Loucy (cell line): ENCODE measurements at regions not wholly inside any gene's neighbourhood (a gene's known extent, or its start where the extent isn't known, plus 50 kb on each side); places are given as distances from the start of the nearest gene placed in this dataset.

Experiments
- H2AFZ ChIP-seq: fragments of 200-600 bp; sonication (generic); 2 replicates; pipeline ENCODE4 v1.6.0; 2016; ENCODE audit warnings: antibody characterized with exemption, mild to moderate bottlenecking, low read length, moderate library complexity
- H3F3A ChIP-seq: fragments of 200-600 bp; 2 replicates; pipeline ENCODE4 v1.6.0; 2016; ENCODE audit warnings: antibody characterized with exemption, low read depth, mild to moderate bottlenecking
- H3K27me3 ChIP-seq: fragments of 200-600 bp; sonication (generic); 2 replicates; pipeline ENCODE4 v1.6.1; 2014; ENCODE audit warnings: low read length, mild to moderate bottlenecking; ENCODE audit not compliant: insufficient read depth, poor library complexity, severe bottlenecking
- H3K36me3 ChIP-seq: fragments of 200-600 bp; sonication (generic); 2 replicates; pipeline ENCODE4 v1.6.1; 2016; ENCODE audit warnings: low read length; ENCODE audit not compliant: insufficient read depth
- H3K4me1 ChIP-seq: fragments of 200-600 bp; sonication (generic); 2 replicates; pipeline ENCODE4 v1.5.1; 2014; ENCODE audit warnings: low read length, mild to moderate bottlenecking; ENCODE audit not compliant: insufficient read depth, poor library complexity, severe bottlenecking
- H3K4me2 ChIP-seq: fragments of 200-600 bp; sonication (generic); 2 replicates; pipeline ENCODE4 v1.6.0; 2014; ENCODE audit warnings: antibody characterized with exemption, low read length, low read depth, mild to moderate bottlenecking; ENCODE audit not compliant: poor library complexity, severe bottlenecking
- H3K4me3 ChIP-seq: fragments of 200-600 bp; sonication (generic); 2 replicates; pipeline ENCODE4 v1.5.1; 2014; ENCODE audit warnings: low read length, mild to moderate bottlenecking, mixed read lengths; ENCODE audit not compliant: poor library complexity, severe bottlenecking
- H3K79me2 ChIP-seq: fragments of 200-600 bp; sonication (generic); 2 replicates; pipeline ENCODE4 v1.6.1; 2014; ENCODE audit warnings: low read length; ENCODE audit not compliant: insufficient read depth
- H3K9ac ChIP-seq: fragments of 200-600 bp; sonication (generic); 2 replicates; pipeline ENCODE4 v1.6.0; 2014; ENCODE audit warnings: mild to moderate bottlenecking, low read depth, low read length, moderate library complexity; ENCODE audit not compliant: poor library complexity, severe bottlenecking
- H3K9me2 ChIP-seq: fragments of 200-600 bp; sonication (generic); replicated peaks from 2 replicates; pipeline ENCODE4 v1.6.1; 2016; ENCODE audit warnings: low read depth, low read length, mixed read lengths
- H3K9me3 ChIP-seq: fragments of 200-600 bp; sonication (generic); 2 replicates; pipeline ENCODE4 v1.6.1; 2014; ENCODE audit warnings: mild to moderate bottlenecking, antibody characterized with exemption, low read length, low read depth; ENCODE audit not compliant: insufficient read depth
- H4K20me1 ChIP-seq: fragments of 200-600 bp; sonication (generic); 2 replicates; pipeline ENCODE4 v1.6.0; 2014; ENCODE audit warnings: antibody characterized with exemption, low read length, mild to moderate bottlenecking; ENCODE audit not compliant: insufficient read depth, poor library complexity, severe bottlenecking
- EZH2phosphoT487 ChIP-seq: fragments of 200-600 bp; IDR thresholded peaks from 2 replicates; pipeline ENCODE4 v1.6.1; 2018; ENCODE audit warnings: antibody characterized with exemption, mild to moderate bottlenecking, moderate library complexity, borderline replicate concordance
- TF ChIP-seq, protein P1 (sequence below): fragments of 200-600 bp; sonication (generic); conservative IDR thresholded peaks from 2 replicates; pipeline ENCODE4 v1.5.1; 2014; ENCODE audit warnings: mild to moderate bottlenecking, antibody characterized with exemption, low read length

DNA sequence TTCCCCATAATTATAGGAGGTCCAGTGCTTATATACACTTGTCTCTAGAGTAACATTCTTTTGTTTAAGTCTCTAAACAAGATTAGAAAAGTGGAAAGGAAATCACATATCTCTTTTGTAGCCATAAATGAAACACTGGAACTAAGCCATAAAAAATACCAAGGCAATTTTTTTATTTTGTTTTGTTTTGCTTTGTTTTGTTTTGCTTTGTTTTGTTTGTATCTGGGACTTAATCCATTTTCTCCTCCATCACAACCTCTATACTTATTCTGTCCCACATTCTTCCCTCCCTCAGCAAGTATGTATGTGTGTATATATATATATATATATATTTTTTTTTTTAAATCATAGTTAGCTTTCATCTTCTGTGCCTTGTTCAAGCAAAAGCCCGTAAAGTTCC, 436.6 kb upstream of the MPDZ start:
- no peaks in the 10 kb centered on the region for H4K20me1 ChIP-seq
- H3K4me3 ChIP-seq, result no peak overlapping the region
- H3K4me2 ChIP-seq, result no peak overlapping the region
- H2AFZ ChIP-seq, result no peak overlapping the region
- no peak overlapping the region for H3K9ac ChIP-seq
- no peaks in the 10 kb centered on the region for H3K27me3 ChIP-seq
- H3K79me2 ChIP-seq, result no peaks in the 10 kb centered on the region
- no peaks in the 10 kb centered on the region for H3K9me3 ChIP-seq
- H3K4me1 ChIP-seq, result no peaks in the 10 kb centered on the region
- TF ChIP-seq, protein P1, sequence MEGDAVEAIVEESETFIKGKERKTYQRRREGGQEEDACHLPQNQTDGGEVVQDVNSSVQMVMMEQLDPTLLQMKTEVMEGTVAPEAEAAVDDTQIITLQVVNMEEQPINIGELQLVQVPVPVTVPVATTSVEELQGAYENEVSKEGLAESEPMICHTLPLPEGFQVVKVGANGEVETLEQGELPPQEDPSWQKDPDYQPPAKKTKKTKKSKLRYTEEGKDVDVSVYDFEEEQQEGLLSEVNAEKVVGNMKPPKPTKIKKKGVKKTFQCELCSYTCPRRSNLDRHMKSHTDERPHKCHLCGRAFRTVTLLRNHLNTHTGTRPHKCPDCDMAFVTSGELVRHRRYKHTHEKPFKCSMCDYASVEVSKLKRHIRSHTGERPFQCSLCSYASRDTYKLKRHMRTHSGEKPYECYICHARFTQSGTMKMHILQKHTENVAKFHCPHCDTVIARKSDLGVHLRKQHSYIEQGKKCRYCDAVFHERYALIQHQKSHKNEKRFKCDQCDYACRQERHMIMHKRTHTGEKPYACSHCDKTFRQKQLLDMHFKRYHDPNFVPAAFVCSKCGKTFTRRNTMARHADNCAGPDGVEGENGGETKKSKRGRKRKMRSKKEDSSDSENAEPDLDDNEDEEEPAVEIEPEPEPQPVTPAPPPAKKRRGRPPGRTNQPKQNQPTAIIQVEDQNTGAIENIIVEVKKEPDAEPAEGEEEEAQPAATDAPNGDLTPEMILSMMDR, result no peak
- TF ChIP-seq EZH2phosphoT487, result no peak
- H3K9me2 ChIP-seq, result no peaks in the 10 kb centered on the region
- no peaks in the 10 kb centered on the region for H3F3A ChIP-seq
- no peaks in the 10 kb centered on the region for H3K36me3 ChIP-seq

DNA sequence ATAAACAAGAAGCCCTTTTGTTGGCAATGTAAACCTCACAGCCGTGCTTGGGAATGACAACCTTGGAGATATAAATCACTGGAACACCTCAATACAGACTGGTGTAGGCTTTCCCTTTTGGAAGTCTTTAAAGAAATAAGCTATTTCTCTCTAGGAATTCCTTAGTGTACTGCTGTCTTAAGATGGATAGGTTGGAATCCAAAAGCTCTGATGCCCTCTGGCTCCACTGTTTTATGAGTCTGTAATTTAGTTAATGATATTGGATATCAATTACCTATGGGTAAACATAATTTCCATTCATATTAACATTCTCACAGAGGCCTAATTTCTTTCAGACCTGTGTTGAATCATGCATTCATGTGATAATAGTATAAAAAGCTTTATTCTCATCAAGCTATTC, 435.9 kb upstream of the MPDZ start:
- Histone ChIP-seq H3F3A (no peaks in the 10 kb centered on the region), H3K4me2 (no peak overlapping the region), H3K36me3 (no peaks in the 10 kb centered on the region), H3K4me1 (no peaks in the 10 kb centered on the region), H2AFZ (no peak overlapping the region), H3K27me3 (no peaks in the 10 kb centered on the region), H3K9ac (no peak overlapping the region), H3K79me2 (no peaks in the 10 kb centered on the region), H3K4me3 (no peak overlapping the region), H3K9me3 (no peaks in the 10 kb centered on the region), H3K9me2 (no peaks in the 10 kb centered on the region), H4K20me1 (no peaks in the 10 kb centered on the region)
- TF ChIP-seq, protein P1, result no peak
- TF ChIP-seq EZH2phosphoT487, result no peak

DNA sequence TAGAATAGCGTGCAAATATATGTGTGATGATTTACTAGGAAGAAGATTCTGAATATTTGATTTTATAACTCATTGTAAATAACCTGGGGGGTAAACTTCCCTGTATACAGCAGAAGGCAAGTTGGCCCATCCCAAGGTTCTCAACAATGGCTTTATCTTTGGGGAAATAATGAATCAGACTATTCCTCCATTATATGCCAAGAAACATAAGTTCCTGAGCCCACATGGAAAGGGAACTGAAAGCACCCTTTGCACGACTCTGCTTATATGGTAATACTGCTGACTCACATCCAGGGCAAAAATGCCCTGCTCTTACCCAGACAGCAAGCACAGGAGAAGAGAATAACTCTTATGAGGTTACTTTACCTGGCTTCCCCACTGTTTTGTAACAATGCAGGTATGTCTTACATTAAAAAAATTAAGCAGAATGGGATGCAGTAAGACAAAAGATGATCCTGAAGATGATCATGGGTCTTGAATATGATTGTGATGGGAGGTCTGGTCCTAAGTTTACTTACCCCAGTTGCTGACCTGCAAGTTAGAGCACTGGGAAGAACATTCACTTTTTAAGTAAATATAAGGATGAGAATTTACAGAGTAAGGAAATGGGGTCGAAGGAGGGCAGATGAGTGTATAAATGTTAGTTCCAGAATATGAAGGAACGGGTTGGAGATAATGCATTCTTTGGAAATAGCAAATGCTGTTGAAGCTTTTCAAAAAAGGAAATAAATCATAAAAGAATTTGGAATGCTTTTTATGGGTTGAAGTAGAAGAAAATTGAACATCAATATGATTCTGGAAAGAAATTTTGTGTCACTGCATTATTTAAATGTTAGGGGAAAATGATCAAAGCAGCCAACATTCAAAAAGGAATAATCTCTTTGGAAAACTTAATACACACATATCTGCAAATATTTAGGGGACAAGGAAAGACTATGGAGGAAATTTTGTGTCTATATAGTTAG, 428.4 kb upstream of the MPDZ start:
- H3K4me1 ChIP-seq, result no peaks in the 10 kb centered on the region
- H3F3A ChIP-seq, result no peaks in the 10 kb centered on the region
- H3K79me2 ChIP-seq, result no peaks in the 10 kb centered on the region
- H3K9me3 ChIP-seq, result no peaks in the 10 kb centered on the region
- H3K9me2 ChIP-seq, result no peaks in the 10 kb centered on the region
- H3K36me3 ChIP-seq, result no peaks in the 10 kb centered on the region
- no peak overlapping the region for H2AFZ ChIP-seq
- H3K4me3 ChIP-seq, result no peak overlapping the region
- H3K9ac ChIP-seq, result no peak overlapping the region
- no peaks in the 10 kb centered on the region for H3K27me3 ChIP-seq
- H4K20me1 ChIP-seq, result no peaks in the 10 kb centered on the region
- no peak for TF ChIP-seq EZH2phosphoT487
- TF ChIP-seq, protein P1, result no peak
- H3K4me2 ChIP-seq, result no peak overlapping the region
